ENCODE measurements at regions not wholly inside any gene's neighbourhood (a gene's known extent, or its start where the extent isn't known, plus 50 kb on each side); places are given as distances from the start of the nearest gene placed in this dataset.

GRCh38 chr9:81145331-81145963 is 543.9 kb downstream of the TLE1 start (continued):
- TF ChIP-seq ZC3H4 (CRISPR knock-in tag; IDR thresholded peaks at IDR 0.05; ENCODE audit: borderline replicate concordance) (no peak), EP300 (IDR thresholded peaks at IDR 0.05; ENCODE audit: low read length) (no peak), ZBTB26 (CRISPR knock-in tag; IDR thresholded peaks at IDR 0.05) (no peak), REST (IDR thresholded peaks at IDR 0.05; ENCODE audit: borderline replicate concordance) (no peak), REST (CRISPR knock-in tag; IDR thresholded peaks at IDR 0.05; ENCODE audit: low read depth) (no peak), BRF1 (IDR thresholded peaks at IDR 0.05; ENCODE audit: borderline replicate concordance, extremely low read depth, insufficient read length) (no peak), MIER1 (IDR thresholded peaks at IDR 0.05; ENCODE audit: low read depth) (no peak), GATA2 (CRISPR knock-in tag; IDR thresholded peaks at IDR 0.05) (no peak), CBX3 (IDR thresholded peaks at IDR 0.05; ENCODE audit: borderline replicate concordance in 1 of 2, low read length in 2 of 2) (no peak)
